ENCODE measurements at regions not wholly inside any gene's neighbourhood (a gene's known extent, or its start where the extent isn't known, plus 50 kb on each side); places are given as distances from the start of the nearest gene placed in this dataset.
"Not testable (repeated sequence)": the region's sequence is repeated elsewhere in the genome, so short reads cannot be mapped to it uniquely, and the experiment has no call there.

DNA sequence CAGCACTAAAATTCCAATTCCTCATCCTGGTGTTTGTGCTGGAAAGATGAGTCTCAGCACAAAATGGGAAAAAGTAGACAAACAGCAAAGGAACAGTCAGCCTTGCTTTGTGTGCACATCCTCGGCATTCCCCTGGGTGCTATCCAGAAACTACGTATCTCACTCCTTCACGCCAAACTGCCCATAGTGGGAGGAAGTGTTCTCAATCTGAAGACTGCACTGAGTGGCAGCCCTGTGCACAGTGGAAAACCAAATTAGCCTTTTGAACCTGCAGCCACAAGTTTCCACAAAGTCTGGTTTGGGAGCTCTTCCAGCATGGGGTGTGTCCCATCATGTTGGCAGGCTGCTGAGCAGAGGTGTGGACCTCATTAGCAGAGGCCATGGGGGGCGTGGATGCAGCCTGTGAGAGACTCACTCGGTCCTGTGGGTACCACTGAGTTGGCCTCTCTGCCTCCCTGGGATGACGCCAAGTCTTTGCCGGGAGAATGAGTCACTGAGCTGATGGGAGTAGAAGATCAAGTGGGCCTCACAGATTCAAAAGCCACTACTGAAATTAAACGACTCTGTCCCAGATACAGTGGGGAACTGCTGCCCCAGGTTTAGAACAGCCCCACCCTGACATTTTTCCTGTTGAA, 89.0 kb downstream of the ATP6V0E2 start:
- TF ChIP-seq, protein P1, sequence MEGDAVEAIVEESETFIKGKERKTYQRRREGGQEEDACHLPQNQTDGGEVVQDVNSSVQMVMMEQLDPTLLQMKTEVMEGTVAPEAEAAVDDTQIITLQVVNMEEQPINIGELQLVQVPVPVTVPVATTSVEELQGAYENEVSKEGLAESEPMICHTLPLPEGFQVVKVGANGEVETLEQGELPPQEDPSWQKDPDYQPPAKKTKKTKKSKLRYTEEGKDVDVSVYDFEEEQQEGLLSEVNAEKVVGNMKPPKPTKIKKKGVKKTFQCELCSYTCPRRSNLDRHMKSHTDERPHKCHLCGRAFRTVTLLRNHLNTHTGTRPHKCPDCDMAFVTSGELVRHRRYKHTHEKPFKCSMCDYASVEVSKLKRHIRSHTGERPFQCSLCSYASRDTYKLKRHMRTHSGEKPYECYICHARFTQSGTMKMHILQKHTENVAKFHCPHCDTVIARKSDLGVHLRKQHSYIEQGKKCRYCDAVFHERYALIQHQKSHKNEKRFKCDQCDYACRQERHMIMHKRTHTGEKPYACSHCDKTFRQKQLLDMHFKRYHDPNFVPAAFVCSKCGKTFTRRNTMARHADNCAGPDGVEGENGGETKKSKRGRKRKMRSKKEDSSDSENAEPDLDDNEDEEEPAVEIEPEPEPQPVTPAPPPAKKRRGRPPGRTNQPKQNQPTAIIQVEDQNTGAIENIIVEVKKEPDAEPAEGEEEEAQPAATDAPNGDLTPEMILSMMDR (conservative IDR thresholded peaks at IDR 0.05 in 1 of 2, IDR thresholded peaks at IDR 0.05 in 1 of 2; ENCODE audit: extremely low read depth in 1 of 2, insufficient read depth in 1 of 2, low read depth in 1 of 2, low read length in 2 of 2), result not testable (repeated sequence)
- not testable (repeated sequence) for TF ChIP-seq EZH2 (IDR thresholded peaks at IDR 0.05; ENCODE audit: borderline replicate concordance, low read length)

All from mammary epithelial cell (primary cell).